GM18498 (cell line): ENCODE measurements at regions not wholly inside any gene's neighbourhood (a gene's known extent, or its start where the extent isn't known, plus 50 kb on each side); places are given as distances from the start of the nearest gene placed in this dataset.
"Not testable (repeated sequence)": the region's sequence is repeated elsewhere in the genome, so short reads cannot be mapped to it uniquely, and the experiment has no call there.

ENCODE experiments used
- ATAC-seq: cut with Tn5 transposase; IDR thresholded peaks from one replicate; pipeline ENCODE4 v1.9.1; 2021; ENCODE audit warnings: mild to moderate bottlenecking, moderate library complexity; ENCODE audit not compliant: unreplicated experiment

GRCh38 chr18:61628085-61628484 lies 264.7 kb downstream of the RNF152 start:
- ATAC-seq: no peak

- ATAC-seq: not testable (repeated sequence)
These were observed 268.2 kb downstream of the RNF152 start for GRCh38 chr18:61624631-61625030.

- no peak for ATAC-seq
These were observed 273.0 kb downstream of the RNF152 start for GRCh38 chr18:61619783-61620182.

- no peak for ATAC-seq
These were observed 274.0 kb downstream of the RNF152 start for GRCh38 chr18:61618816-61619215.

GRCh38 chr18:61616111-61616610 lies 276.6 kb downstream of the RNF152 start:
- ATAC-seq: no peak

- ATAC-seq: no peak
These were observed 279.3 kb downstream of the CDH20 start for GRCh38 chr18:61612517-61612916.

- no peak for ATAC-seq
These were observed 275.9 kb downstream of the CDH20 start for GRCh38 chr18:61609131-61609530.

GRCh38 chr18:61608316-61608715 lies 275.1 kb downstream of the CDH20 start:
- no peak for ATAC-seq

GRCh38 chr18:61607867-61608266 lies 274.6 kb downstream of the CDH20 start:
- ATAC-seq: no peak

GRCh38 chr18:61606759-61607158 lies 273.5 kb downstream of the CDH20 start:
- no peak for ATAC-seq

- ATAC-seq: no peak
These were observed 272.9 kb downstream of the CDH20 start for GRCh38 chr18:61606068-61606660.

GRCh38 chr18:61605376-61606067 lies 272.3 kb downstream of the CDH20 start:
- no peak for ATAC-seq
